ENCODE measurements at regions not wholly inside any gene's neighbourhood (a gene's known extent, or its start where the extent isn't known, plus 50 kb on each side); places are given as distances from the start of the nearest gene placed in this dataset.
A peak's percentile ranks its signal among the peaks of the same experiment; 100 is the strongest.
"Not testable (repeated sequence)": the region's sequence is repeated elsewhere in the genome, so short reads cannot be mapped to it uniquely, and the experiment has no call there.

DNA sequence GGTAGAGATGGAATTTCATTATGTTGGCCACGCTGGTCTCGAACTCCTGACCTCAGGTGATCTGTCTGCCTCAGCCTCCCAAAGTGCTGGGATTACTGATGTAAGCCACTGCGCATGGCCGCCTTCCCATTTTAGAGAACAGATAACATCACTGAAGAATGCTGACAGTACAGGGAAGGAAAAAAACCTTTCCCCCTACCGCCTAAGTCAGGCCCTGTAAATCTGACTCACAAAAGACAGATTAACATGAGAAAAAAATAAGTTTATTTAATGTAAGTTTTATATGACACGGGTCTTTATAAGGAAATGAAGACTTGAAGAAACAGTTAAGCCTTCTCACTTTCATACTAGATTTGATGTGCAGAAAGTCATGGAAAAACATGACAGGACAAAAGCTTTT is 227.2 kb upstream of the ZNF608 start:
- in situ Hi-C loops (cut with HindIII; ENCODE audit: low pct_ligation_motif_present, low pct_unique_long_range_greater_than_20kb, low sequenced_read_pairs): no loop called here
- no peak for DNase-seq

DNA sequence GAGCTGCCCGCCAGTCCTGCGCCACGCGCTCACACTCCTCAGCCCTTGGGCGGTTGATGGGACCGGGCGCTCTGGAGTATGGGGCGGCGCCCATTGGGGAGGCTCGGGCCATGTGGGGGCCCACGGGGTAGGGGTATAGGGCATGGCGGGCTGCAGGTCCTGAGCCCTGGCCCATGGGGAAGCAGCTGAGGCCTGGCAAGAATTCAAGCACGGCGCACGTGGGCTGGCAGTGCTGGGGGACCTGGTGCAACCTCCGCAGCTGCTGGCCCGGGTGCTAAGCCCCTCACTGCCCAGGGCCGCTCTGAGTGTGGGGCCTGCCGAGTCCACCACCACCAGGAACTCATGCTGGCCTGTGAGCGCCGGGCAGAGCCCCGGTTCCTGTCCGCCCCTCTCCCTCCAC is 229.6 kb upstream of the ZNF608 start:
- no peak for DNase-seq

DNA sequence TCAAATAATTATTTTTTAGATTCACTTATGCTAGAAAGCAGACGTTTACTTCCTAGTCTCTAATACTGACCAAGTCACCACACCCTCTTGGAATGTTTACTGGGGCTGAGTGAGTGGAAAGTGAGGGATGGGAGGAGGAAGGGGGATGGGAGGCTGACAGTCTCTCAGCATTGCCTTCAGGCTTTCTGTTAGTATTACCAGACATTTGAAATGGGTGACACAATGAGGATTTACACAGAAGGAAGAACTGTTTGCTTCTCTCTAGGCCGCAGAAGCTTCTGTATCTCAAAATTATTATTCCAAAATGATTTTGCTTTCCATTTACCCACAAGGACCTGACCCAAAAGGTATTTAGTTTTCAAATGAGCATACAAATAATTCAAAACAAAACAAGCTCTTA is 232.8 kb upstream of the ZNF608 start:
- no peak for DNase-seq
- in situ Hi-C loops (cut with HindIII; ENCODE audit: low pct_ligation_motif_present, low pct_unique_long_range_greater_than_20kb, low sequenced_read_pairs): no loop called here

More for the DNA sequence above, 229.6 kb upstream of the ZNF608 start:
- in situ Hi-C loops (cut with HindIII; ENCODE audit: low pct_ligation_motif_present, low pct_unique_long_range_greater_than_20kb, low sequenced_read_pairs): no loop called here

DNA sequence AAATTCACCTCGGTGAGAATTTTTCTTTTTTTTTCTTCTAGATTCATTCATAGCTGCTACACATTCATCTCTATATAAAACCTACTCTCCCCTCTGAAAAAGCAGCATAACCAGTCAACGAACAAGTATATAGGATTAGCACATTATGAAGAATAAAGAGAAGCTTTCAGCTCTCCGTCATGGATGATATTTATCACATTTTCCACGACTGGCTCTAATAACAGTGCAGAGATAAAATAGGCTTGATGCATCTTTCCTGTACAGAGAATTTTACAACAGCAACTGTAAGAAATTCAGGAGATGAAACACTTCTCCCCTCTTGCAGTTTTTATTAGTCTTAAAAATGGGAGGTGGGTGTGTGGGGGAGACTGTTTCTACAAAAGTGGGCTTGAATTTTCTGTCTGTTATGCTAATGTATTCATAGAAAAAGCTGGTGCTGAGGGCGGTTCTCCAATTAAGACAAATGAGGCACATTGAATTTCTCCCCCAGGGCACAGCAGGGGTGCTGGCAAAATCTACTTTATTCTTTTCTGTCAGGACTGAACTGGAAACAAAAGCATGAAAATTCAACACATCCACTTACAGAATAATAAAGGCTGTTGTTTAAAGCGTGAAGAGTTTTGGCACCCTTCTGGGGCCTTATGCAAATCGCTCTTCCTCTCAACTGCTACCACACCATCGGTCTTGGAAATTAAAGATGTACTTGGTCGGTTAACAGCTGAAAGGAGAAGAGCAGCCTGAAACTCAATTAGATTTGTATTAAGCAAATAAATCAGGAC is 233.9 kb upstream of the ZNF608 start:
- in situ Hi-C loops (cut with HindIII; ENCODE audit: low pct_ligation_motif_present, low pct_unique_long_range_greater_than_20kb, low sequenced_read_pairs): no loop called here
- DNase-seq: no peak

DNA sequence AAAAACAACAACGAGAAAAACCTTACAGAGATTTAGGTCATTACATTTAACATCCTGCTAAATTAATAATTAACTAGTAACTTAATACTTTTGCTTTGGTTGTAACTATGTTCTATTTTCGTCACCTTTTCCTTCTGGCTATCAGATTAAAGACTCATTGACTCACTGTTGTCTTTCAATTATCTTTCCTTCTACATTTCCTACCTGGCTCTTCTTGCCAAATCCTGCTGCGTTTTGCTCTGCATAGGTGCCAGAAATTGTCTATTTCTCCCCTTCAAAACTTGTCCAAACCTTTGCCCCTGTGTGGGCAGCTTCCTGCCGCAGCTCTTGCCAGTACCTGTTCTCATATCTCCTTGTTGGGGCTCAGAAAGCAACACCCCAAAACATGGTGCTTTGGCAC is 235.5 kb upstream of the ZNF608 start:
- in situ Hi-C loops (cut with HindIII; ENCODE audit: low pct_ligation_motif_present, low pct_unique_long_range_greater_than_20kb, low sequenced_read_pairs): no loop called here
- DNase-seq: peak; percentile 0

DNA sequence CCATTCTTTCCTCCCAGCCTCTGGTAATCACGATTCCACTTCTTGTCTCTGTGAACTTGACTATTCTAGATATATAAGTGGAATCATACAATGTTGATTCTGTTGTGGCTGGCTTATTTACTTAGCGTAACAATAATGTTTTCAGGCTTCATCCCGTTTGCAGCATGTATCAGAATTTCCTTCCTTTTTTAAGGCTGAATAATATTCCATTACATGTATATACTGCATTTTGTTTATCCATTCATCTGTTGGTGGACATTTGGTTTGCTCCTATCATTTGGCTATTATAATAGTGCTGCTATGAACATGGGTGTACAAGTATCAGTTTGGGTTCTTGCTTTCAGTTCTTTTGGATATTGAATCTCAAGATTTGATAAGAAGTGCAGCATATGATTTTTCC is 239.7 kb upstream of the ZNF608 start:
- in situ Hi-C loops (cut with HindIII; ENCODE audit: low pct_ligation_motif_present, low pct_unique_long_range_greater_than_20kb, low sequenced_read_pairs): no loop called here
- DNase-seq: no peak

DNA sequence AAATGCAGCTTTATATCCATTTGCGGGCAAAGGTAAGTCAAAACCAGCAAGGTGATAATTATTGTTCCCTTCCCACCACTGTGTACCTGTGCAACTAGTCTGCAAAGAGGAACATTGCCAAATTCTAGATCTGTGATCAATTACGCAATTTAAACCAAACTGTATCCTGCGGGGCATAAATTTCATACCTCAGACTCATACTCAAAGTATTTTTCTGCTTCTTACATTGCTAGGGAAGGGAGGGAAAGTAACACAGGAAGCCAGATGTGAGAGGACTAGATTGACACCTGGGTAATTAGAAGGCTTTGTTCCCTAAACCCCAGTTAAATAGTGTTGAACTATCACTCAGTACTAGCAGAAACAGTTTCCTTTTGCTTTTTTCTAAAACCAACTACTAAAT is 240.2 kb upstream of the ZNF608 start:
- no peak for DNase-seq
- in situ Hi-C loops (cut with HindIII; ENCODE audit: low pct_ligation_motif_present, low pct_unique_long_range_greater_than_20kb, low sequenced_read_pairs): no loop called here

DNA sequence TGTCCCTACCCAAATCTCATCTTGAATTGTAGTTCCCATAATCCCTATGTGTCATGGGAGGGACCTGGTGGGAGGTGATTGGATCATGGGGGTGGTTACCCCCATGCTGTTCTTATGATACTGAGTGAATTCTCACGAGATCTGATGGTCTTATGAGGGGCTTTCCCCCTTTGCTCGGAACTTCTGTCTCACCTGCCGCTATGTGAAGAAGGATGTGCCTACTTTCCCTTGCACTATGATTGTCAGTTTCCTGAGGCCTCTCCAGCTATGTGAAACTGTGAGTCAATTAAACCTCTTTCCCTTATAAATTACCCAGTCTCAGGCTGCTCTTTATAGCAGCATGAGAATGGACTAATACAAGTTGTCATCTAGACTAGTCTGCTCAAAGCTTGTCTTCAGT is 241.3 kb upstream of the ZNF608 start:
- DNase-seq; in situ Hi-C loops (cut with HindIII; ENCODE audit: low pct_ligation_motif_present, low pct_unique_long_range_greater_than_20kb, low sequenced_read_pairs): not testable (repeated sequence)

DNA sequence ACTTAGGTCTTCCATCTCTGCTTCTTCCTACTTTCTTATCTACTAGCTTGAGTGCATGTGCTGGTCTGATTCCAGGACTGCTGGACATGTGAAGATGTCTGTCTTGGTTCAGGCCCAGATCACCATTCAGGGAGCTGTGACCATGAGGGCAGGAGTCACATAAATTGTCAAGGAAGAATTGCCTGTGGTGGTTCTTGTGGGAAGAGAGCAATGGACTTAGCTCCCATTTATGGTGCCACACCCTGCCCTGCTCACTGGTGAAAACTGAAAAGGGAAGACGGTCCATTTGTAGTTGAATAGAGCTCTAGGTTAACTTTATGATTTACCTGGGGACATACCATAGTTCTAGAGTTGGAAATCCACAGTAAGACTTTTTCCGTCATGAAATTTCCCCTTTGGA is 244.3 kb upstream of the ZNF608 start:
- DNase-seq: no peak
- in situ Hi-C loops (cut with HindIII; ENCODE audit: low pct_ligation_motif_present, low pct_unique_long_range_greater_than_20kb, low sequenced_read_pairs): no loop called here

DNA sequence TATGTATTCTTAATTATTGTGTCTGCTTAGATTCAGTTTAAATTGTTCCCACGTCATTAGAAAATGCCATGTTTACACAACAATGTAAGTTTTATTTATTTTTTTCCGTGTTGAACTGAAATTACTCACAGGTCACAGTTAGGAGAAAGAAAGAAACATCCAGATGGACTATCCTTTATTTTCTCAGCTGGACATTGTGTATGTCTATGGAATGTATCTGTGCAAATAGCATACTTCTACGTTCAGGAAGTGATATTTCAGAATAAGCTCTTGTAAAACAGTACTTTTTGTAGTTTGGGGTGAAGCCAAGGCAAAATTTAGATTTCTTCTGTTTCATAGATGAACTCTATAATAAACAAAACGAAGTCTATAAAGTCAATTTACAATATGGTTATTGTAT is 249.0 kb upstream of the ZNF608 start:
- DNase-seq: no peak
- in situ Hi-C loops (cut with HindIII; ENCODE audit: low pct_ligation_motif_present, low pct_unique_long_range_greater_than_20kb, low sequenced_read_pairs): no loop called here

DNA sequence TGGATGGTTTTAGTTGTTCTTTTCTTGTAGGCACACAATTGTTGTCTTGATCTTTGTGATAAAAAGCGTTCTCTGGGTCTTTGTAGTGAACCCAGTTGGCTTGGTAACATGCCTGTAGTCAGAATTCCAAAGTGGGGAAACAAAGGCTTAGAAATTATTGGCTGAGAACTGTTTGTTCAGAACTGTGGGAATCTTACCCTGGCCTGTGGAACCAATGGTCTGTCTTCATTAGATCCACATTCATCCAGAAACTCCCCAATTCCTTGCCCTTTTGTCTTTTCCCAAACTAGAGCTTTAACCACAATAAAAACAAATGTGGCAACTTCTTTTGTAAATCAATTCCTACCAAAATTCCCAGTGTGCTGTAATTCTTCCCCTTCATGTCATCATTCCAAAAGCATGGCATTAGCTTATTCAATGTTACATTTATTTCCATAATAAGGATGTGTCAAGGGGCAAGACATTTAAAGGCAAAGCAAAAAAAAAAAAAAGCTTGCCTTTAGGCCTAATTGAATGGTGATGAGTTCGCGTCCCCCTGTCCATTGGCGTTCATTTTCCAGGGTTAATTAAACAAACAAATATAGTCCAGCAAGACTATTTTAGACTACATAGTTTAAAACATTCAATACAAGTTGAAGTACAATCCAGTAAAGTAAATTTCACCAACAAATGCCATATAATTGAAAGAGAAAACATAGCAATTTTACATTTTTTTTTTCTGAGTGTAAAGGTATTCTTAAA is 249.8 kb upstream of the ZNF608 start:
- DNase-seq: no peak
- in situ Hi-C loops (cut with HindIII; ENCODE audit: low pct_ligation_motif_present, low pct_unique_long_range_greater_than_20kb, low sequenced_read_pairs): no loop called here

DNA sequence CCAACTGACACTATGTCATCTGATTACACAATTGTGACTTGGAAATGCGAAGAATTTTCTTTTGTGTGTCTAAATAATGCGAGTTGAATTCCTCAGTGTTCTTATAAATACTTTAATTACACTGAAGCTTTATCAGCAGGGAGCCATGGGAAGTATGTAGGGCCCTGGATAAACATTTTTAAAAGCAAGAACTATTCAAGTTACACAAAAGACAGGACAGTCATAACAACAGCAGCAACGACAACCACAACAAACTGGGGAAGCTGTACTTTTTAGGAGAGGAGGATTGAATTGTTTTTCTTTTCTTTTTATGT is 250.3 kb upstream of the ZNF608 start:
- no peak for DNase-seq
- in situ Hi-C loops (cut with HindIII; ENCODE audit: low pct_ligation_motif_present, low pct_unique_long_range_greater_than_20kb, low sequenced_read_pairs): no loop called here

DNA sequence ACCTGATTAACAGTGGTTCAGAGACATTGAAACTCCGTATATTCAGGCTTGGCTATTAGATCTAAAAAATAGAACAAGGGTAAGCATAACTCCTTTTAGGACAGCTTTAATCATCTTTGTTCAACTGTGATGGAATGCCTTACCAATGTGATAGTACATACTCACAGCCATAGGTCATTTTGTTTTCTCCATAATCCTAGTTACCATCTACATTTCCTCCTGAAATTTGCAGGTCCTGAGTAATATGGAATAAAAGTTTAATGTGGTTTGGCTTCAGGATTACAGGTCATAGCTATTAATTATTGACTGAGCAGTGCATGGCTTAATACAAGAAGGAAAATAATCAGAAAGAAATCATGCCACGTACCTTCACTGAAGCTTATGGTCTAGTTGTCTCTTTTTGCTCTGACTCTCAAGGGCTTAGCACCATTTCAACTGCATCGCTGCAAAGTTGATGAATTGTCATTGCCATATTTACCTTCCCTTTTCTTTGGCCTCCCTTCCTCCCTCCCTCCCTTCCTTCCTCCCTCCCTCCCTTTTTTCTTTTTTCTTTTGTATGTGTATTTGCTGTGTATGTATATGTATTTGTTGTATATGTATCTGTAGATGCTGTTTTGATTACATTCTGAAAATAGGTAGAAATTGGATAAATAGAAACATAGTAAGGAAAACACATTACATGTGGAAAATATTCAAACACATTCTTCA is 250.9 kb upstream of the ZNF608 start:
- DNase-seq: peak; percentile 38

DNA sequence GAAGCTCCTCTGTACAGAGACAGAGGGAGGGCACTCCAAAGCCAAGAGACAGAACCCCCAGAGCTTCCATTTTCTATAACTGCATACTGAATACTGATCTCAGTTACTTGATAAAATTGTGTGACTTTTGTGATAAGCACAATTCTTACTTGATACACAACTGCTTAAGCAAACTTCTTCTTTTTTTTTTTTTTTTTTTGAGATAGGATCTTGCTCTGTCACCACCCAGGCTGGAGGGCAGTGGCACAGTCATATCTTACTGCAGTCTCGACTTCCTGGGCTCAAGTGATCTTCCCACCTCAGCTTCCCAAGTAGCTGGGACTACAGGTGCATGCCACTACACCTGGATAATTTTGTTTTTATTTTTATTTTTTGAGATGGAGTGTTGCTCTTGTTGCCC is 252.1 kb upstream of the ZNF608 start:
- DNase-seq: no peak
- in situ Hi-C loops (cut with HindIII; ENCODE audit: low pct_ligation_motif_present, low pct_unique_long_range_greater_than_20kb, low sequenced_read_pairs): no loop called here

More for the DNA sequence above, 250.9 kb upstream of the ZNF608 start:
- in situ Hi-C loops (cut with HindIII; ENCODE audit: low pct_ligation_motif_present, low pct_unique_long_range_greater_than_20kb, low sequenced_read_pairs): no loop called here

DNA sequence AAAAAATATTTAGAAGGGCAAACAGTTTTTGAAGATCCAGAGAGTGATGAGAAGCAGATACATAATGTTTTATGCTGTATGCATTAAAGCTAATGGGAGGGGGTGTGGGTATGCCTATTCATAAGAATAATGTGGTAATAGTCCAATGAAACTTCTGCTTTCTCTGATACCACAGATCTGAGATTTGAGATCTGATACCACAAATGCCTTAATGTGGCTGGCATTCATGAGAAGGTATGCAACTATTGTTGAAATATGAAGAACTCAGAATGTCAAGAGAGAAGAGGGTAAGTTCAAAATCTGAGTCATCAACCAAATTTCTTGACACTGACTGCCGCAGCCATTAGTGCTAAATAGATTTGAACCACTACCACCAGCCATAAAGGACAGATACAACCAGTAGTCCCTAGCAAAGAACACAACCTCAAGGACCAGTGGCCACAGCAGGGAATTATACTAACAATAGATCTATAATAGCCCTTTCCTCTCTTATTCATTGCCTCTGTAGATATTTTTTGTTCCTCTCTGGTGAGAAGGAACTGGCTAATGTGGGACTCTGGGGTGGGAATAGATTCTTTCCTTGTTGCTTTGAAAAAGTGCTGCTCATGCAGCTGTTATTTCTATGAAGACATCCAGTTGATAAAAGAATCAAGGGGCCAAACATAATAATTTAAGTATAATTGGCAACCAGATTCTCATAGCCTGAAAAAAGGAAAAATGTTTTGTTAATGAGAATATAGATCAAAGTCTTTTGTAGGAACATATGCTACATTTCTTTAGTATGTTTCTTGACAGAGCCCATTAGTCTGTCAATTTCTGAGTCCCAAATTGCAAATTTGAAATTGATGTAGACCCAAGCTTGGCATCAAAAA is 256.5 kb upstream of the ZNF608 start:
- in situ Hi-C loops (cut with HindIII; ENCODE audit: low pct_ligation_motif_present, low pct_unique_long_range_greater_than_20kb, low sequenced_read_pairs): no loop called here
- no peak for DNase-seq

DNA sequence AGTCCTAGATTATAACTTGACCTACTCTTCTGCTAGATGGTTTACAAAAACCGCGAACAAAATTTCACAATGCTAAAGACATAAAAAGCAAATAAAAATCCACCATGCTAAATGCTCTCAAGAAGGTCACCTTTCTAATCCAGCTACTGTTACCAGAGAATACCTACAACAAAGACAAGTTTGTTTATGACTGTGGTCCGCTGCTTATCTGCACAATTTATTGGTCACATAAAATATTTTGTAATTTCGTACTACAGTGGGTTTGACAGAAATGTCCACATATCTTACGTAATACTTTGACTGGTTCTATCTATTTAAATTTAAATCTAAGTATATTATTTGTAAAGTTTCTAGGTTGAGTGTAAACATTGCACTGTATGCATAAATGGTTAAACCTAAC is 257.6 kb upstream of the ZNF608 start:
- in situ Hi-C loops (cut with HindIII; ENCODE audit: low pct_ligation_motif_present, low pct_unique_long_range_greater_than_20kb, low sequenced_read_pairs): no loop called here
- DNase-seq: no peak

DNA sequence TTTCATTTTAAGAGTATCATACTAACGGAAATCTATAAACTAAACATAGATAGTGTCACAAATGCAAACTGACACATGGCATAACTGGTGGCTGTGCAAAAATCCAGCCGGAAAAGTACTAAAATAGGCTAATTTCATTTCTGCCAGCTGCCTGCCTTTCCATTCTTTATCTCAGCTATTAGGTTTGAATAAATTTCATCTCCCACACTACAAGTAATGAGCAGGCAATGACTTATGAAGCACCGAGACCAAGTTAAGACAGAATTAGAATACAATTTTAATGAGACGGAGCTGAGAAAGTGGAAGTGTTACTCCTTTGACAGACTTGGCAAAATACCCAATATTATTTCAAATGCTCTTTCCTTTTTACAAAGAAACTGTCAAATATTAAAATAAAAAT is 258.8 kb upstream of the ZNF608 start:
- in situ Hi-C loops (cut with HindIII; ENCODE audit: low pct_ligation_motif_present, low pct_unique_long_range_greater_than_20kb, low sequenced_read_pairs): no loop called here
- DNase-seq: no peak

DNA sequence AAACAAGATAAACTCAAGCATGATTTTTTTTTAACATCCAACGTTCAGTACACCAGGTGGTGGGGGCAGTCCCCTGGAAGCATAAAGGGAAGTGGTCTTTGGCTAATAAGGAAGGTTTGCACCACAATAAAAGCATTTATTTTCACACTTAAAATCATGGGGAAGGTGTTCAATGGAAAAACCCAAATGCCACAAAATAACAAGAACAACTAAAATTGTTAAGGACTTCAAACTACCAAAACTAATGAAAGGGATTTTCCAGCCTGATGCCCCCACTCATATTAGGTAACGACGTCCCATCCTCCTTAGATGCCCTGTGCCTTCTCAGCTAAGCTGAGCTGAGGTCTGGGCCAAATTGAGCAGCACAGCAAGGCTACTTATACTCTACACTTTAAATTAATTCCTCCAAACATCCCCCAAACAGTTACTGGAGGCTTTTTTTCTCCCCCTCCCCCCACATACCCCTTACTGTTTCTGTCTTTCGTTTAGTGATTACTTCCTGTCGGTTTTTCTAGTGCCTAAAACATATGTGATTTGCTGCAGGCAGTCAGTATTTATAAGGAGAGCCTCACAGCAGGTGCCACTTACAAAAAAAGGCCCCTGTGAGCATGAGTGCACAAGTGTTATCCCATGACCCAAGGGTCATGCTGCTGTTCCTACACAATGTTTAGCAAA is 259.7 kb upstream of the ZNF608 start:
- no peak for DNase-seq
- in situ Hi-C loops (cut with HindIII; ENCODE audit: low pct_ligation_motif_present, low pct_unique_long_range_greater_than_20kb, low sequenced_read_pairs): no loop called here
